ENCODE measurements at regions not wholly inside any gene's neighbourhood (a gene's known extent, or its start where the extent isn't known, plus 50 kb on each side); places are given as distances from the start of the nearest gene placed in this dataset.

GRCh38 chr2:235194351-235194750, 242.5 kb downstream of the SH3BP4 start:
- H3K4me3 ChIP-seq (ENCODE audit: low read depth, low read length) = no peak overlapping the region
- TF ChIP-seq, protein P1, sequence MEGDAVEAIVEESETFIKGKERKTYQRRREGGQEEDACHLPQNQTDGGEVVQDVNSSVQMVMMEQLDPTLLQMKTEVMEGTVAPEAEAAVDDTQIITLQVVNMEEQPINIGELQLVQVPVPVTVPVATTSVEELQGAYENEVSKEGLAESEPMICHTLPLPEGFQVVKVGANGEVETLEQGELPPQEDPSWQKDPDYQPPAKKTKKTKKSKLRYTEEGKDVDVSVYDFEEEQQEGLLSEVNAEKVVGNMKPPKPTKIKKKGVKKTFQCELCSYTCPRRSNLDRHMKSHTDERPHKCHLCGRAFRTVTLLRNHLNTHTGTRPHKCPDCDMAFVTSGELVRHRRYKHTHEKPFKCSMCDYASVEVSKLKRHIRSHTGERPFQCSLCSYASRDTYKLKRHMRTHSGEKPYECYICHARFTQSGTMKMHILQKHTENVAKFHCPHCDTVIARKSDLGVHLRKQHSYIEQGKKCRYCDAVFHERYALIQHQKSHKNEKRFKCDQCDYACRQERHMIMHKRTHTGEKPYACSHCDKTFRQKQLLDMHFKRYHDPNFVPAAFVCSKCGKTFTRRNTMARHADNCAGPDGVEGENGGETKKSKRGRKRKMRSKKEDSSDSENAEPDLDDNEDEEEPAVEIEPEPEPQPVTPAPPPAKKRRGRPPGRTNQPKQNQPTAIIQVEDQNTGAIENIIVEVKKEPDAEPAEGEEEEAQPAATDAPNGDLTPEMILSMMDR (IDR thresholded peaks at IDR 0.05; ENCODE audit: insufficient read depth, low read depth, low read length) = no peak
- DNase-seq (ENCODE audit: low read depth) = no peak

DNA sequence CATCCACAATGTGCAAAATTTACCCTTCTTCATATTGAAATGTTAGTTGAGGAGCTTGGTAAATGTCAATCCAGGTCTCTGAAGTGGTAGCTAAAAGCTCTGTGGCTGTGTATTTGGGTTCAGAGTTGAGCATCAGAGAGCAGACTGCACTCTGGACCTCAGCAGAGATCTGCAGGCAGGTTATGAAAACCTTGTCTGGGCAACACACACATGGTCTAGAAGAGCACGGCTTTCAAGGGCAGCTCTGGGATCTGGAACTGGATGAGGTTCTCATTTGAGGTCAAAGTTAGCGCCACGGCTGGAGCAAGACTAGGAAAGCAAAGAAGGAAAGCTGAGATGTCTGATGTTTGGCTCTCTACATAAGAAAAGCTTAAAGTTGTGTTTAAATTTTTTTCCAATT, 243.0 kb downstream of the SH3BP4 start:
- DNase-seq (ENCODE audit: low read depth) = no peak
- TF ChIP-seq, protein P1 (IDR thresholded peaks at IDR 0.05; ENCODE audit: insufficient read depth, low read depth, low read length) = no peak
- H3K4me3 ChIP-seq (ENCODE audit: low read depth, low read length) = no peak overlapping the region

DNA sequence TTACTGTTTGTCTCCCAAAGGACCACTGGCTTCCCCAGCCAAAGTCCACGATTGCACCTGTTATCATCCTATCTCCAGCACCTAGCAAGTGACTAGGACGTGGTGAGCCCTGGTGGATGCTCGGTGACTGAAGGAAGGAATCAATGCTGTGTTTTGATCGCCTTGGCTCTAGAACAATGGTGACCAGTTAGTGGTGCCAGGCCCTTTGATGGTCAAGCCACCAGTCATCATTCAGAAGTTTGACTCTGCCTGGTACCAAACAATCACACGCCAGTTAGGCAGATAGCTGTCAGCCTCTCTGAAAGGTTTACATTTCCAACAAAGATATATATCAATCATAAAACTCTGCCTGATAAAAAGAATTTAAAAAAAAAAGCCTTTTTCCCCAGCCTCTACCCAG, 244.1 kb downstream of the SH3BP4 start:
- no peak overlapping the region for H3K4me3 ChIP-seq (ENCODE audit: low read depth, low read length)
- TF ChIP-seq, protein P1 (IDR thresholded peaks at IDR 0.05; ENCODE audit: insufficient read depth, low read depth, low read length) = no peak
- DNase-seq (ENCODE audit: low read depth) = no peak

DNA sequence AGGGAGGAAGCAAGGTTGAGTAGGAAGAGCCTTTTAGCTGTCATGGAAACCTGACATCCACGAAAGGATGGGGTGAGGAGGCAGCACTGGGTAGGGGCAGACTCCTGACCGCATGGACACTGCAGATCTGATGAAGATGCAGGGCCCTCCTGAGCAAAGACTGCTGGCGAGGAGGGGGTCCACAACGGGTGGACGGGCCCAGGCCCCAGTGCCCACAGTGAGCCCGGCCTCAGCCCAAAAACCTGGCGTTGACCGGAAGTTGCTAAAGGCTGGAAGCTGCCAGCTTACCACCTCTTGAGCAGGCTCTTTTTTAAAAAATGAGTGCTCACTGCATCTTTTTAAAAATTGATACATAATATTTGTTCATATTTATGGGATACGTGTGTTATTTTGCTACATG, 247.3 kb downstream of the SH3BP4 start:
- DNase-seq (ENCODE audit: low read depth) = no peak

DNA sequence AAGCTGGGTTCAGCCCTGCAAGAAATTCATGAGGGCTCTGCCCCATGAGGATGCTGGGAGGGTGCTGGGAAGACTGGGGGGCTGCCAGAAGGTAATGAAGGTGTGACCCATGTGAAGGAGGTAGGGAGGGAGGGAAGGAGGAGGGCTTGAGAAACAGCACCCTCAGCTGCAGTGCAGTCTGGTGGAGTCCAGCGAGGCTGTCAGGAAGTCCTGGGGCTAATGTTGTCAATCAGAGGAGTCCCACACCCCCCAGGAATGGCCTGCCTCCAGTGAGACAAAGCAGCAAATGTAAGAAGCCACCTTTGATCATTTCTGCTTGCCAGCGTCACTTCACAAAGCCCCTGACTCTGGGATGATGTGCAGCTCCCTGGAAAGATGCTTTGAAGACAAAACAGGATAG, 248.4 kb downstream of the SH3BP4 start:
- TF ChIP-seq, protein P1 (IDR thresholded peaks at IDR 0.05; ENCODE audit: insufficient read depth, low read depth, low read length) = no peak
- no peak for DNase-seq (ENCODE audit: low read depth)
- H3K4me3 ChIP-seq (ENCODE audit: low read depth, low read length) = no peak overlapping the region

More for the DNA sequence above, 247.3 kb downstream of the SH3BP4 start:
- TF ChIP-seq, protein P1 (IDR thresholded peaks at IDR 0.05; ENCODE audit: insufficient read depth, low read depth, low read length) = no peak
- no peak overlapping the region for H3K4me3 ChIP-seq (ENCODE audit: low read depth, low read length)

- DNase-seq (ENCODE audit: low read depth) = no peak
- H3K4me3 ChIP-seq (ENCODE audit: low read depth, low read length) = no peak overlapping the region
- TF ChIP-seq, protein P1 (IDR thresholded peaks at IDR 0.05; ENCODE audit: insufficient read depth, low read depth, low read length) = no peak
Measured at GRCh38 chr2:235201756-235202155, 249.9 kb downstream of the SH3BP4 start.

DNA sequence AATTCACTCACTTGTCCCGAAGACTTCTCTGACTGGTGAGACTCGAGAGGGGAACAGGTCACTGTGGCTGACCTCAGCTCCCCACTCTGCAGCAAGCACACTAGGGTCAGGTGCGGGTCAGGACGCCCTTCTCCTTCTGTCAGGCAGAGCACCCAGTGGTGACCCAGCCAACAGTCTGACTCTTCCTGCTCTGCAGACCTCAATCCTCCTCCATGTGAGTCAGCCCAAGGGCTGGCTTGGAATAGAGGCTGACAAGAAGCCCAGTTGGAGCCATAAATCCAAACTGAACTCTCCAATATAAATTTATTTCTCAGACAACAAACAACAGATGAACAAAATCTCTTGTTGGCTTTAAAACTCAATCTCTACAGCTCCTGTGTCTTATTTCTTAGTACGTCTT, 253.1 kb downstream of the SH3BP4 start:
- H3K4me3 ChIP-seq (ENCODE audit: low read depth, low read length) = no peak overlapping the region
- peak; percentile 43 for DNase-seq (ENCODE audit: low read depth)
- TF ChIP-seq, protein P1 (IDR thresholded peaks at IDR 0.05; ENCODE audit: insufficient read depth, low read depth, low read length) = no peak
